ENCODE measurements at regions not wholly inside any gene's neighbourhood (a gene's known extent, or its start where the extent isn't known, plus 50 kb on each side); places are given as distances from the start of the nearest gene placed in this dataset.

- DNase-seq = no peak
Measured at GRCh38 chr6:66687611-66688140, 980.6 kb upstream of the EYS start.

- DNase-seq = no peak
Measured at GRCh38 chr6:66675906-66676305, 968.9 kb upstream of the EYS start.

- DNase-seq = no peak
Measured at GRCh38 chr6:66664112-66664511, 957.1 kb upstream of the EYS start.

- no peak for DNase-seq
Measured at GRCh38 chr6:66662721-66663507, 955.9 kb upstream of the EYS start.

GRCh38 chr6:66662196-66662595 lies 955.2 kb upstream of the EYS start:
- no peak for DNase-seq

GRCh38 chr6:66655420-66655819 lies 948.4 kb upstream of the EYS start:
- no peak for DNase-seq

GRCh38 chr6:66638518-66638917 lies 931.5 kb upstream of the EYS start:
- DNase-seq = no peak

GRCh38 chr6:66638099-66638498 lies 931.1 kb upstream of the EYS start:
- no peak for DNase-seq

- DNase-seq = no peak
Measured at GRCh38 chr6:66628917-66629316, 921.9 kb upstream of the EYS start.

- no peak for DNase-seq
Measured at GRCh38 chr6:66623050-66623449, 916.0 kb upstream of the EYS start.

GRCh38 chr6:66605971-66606370 lies 898.9 kb upstream of the EYS start:
- DNase-seq = no peak

GRCh38 chr6:66605011-66605410 lies 898.0 kb upstream of the EYS start:
- no peak for DNase-seq

GRCh38 chr6:66599541-66599940 lies 892.5 kb upstream of the EYS start:
- DNase-seq = no peak

GRCh38 chr6:66578362-66578761 lies 871.3 kb upstream of the EYS start:
- DNase-seq = no peak

- no peak for DNase-seq
Measured at GRCh38 chr6:66568271-66568670, 861.2 kb upstream of the EYS start.

- DNase-seq = no peak
Measured at GRCh38 chr6:66561479-66561878, 854.5 kb upstream of the EYS start.

GRCh38 chr6:66558189-66558588 lies 851.2 kb upstream of the EYS start:
- DNase-seq = no peak

- no peak for DNase-seq
Measured at GRCh38 chr6:66556936-66557335, 849.9 kb upstream of the EYS start.

GRCh38 chr6:66555082-66555481 lies 848.1 kb upstream of the EYS start:
- no peak for DNase-seq

- no peak for DNase-seq
Measured at GRCh38 chr6:66553441-66553840, 846.4 kb upstream of the EYS start.

GRCh38 chr6:66538551-66539135 lies 831.6 kb upstream of the EYS start:
- DNase-seq = no peak

- no peak for DNase-seq
Measured at GRCh38 chr6:66533921-66534404, 826.9 kb upstream of the EYS start.

GRCh38 chr6:66526061-66526460 lies 819.0 kb upstream of the EYS start:
- no peak for DNase-seq

GRCh38 chr6:66522864-66523263 lies 815.8 kb upstream of the EYS start:
- DNase-seq = no peak
